Activated naive CD4-positive, alpha-beta T cell treated with anti-CD3 and anti-CD28 coated beads, Interleukin-2, amount 50 U/mL, for 72 hours (primary cell): ENCODE measurements at regions not wholly inside any gene's neighbourhood (a gene's known extent, or its start where the extent isn't known, plus 50 kb on each side); places are given as distances from the start of the nearest gene placed in this dataset.
"Not testable (repeated sequence)": the region's sequence is repeated elsewhere in the genome, so short reads cannot be mapped to it uniquely, and the experiment has no call there.

Experiments
- ATAC-seq, 2 donors: fragments of 150-1000 bp; cut with Tn5 transposase; 2 replicates each; pipeline ENCODE4 v1.10.0; 2021; ENCODE audit warnings: mild to moderate bottlenecking in 2 of 2, moderate library complexity in 2 of 2
- DNase-seq, 2 donors: peaks; one replicate each; pipeline ENCODE4 v3.0.0; 2021 to 2022; ENCODE audit warnings: low spot score in 2 of 2
- H3K27ac Mint-ChIP-seq, 2 donors: one replicate each; pipeline ENCODE4 v1.8.0; 2022; ENCODE audit warnings: mild to moderate bottlenecking in 2 of 2, mixed read lengths in 2 of 2
- H3K36me3 Mint-ChIP-seq, 2 donors: one replicate each; pipeline ENCODE4 v1.8.0; 2022; ENCODE audit warnings: mixed read lengths in 2 of 2
- H3K9me3 Mint-ChIP-seq, 2 donors: one replicate each; pipeline ENCODE4 v1.8.0; 2022; ENCODE audit warnings: mixed read lengths in 2 of 2

- DNase-seq = no peak
- no peak overlapping the region for H3K27ac Mint-ChIP-seq
- no peak for ATAC-seq
- H3K9me3 Mint-ChIP-seq = no peaks in the 10 kb centered on the region
- no peaks in the 10 kb centered on the region for H3K36me3 Mint-ChIP-seq
These were observed 503.5 kb downstream of the KIF20B start for GRCh38 chr10:90204956-90205314.

DNA sequence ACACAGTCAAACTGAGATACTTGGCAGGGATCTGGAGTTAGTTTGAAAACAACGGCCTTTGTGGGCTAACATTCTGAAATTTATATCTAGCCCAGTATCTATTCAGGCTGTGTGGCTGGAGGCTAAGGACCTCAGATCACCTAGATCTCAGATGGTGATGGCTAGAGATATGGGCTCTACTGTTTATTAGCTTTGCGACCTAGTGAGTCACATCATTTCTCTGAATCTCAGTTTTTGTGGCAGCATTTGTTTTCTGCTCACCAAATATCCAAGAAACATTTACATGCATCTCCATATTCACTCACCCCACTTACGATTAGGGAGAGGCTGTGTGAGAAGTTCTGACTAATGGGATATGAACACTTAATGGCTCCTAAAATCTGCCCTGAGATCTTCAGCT is 503.9 kb downstream of the KIF20B start:
- Mint-ChIP-seq H3K9me3 (no peaks in the 10 kb centered on the region), H3K36me3 (no peaks in the 10 kb centered on the region), H3K27ac (no peak overlapping the region)
- DNase-seq (no peak), ATAC-seq (no peak)

- no peaks in the 10 kb centered on the region for H3K36me3 Mint-ChIP-seq
- no peak for DNase-seq
- no peak for ATAC-seq
- H3K27ac Mint-ChIP-seq = no peak overlapping the region
- H3K9me3 Mint-ChIP-seq = peaks cover 0 to 9% of the 10 kb centered on the region in 2 donors
These were observed 512.0 kb downstream of the KIF20B start for GRCh38 chr10:90213346-90213745.

GRCh38 chr10:90218846-90219245 is 517.5 kb downstream of the KIF20B start:
- Mint-ChIP-seq H3K27ac (no peak overlapping the region), H3K9me3 (peaks cover 0 to 13% of the 10 kb centered on the region in 2 donors), H3K36me3 (no peaks in the 10 kb centered on the region)
- DNase-seq (no peak), ATAC-seq (no peak)

DNA sequence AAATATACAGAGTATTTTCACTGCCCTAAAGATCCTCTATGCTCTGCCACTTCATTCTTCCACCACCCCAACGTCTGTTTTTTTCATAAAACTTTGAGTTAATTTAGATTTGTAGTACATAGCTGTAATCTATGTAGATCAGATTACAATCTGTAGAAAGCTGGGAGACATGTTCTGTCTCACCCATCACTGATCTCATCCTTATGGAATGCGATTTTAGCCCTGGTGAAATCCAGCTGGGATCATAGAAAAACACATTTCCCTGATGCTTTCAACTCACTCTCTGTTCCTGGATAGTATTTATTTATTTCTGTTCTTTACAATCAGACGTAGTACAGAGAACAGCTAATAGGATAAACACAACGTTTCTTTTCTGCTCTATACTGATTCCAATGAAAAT is 521.0 kb downstream of the KIF20B start:
- no peak for ATAC-seq
- no peak for DNase-seq
- H3K27ac Mint-ChIP-seq = no peak overlapping the region
- peaks cover 0 to 8% of the 10 kb centered on the region in 2 donors for H3K9me3 Mint-ChIP-seq
- H3K36me3 Mint-ChIP-seq = no peaks in the 10 kb centered on the region

DNA sequence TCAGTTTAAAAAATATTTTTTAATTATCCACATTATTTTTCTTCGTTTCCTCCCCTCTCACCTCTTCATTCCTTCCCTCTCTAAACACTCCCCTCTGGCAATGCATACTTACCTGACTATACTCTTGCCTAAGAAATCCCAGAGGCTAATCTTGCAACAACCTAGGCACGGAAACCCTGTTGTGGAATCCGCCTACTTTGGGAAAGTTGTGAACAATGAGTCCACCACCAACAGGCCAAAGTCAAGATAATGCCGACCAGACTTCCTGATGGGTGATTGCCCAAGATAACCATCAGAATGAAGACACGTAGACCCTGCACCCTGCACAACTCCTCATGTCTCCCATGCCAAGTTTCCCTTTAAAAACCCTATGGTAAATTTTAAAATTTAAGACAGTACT is 521.5 kb downstream of the KIF20B start:
- ATAC-seq = no peak

DNA sequence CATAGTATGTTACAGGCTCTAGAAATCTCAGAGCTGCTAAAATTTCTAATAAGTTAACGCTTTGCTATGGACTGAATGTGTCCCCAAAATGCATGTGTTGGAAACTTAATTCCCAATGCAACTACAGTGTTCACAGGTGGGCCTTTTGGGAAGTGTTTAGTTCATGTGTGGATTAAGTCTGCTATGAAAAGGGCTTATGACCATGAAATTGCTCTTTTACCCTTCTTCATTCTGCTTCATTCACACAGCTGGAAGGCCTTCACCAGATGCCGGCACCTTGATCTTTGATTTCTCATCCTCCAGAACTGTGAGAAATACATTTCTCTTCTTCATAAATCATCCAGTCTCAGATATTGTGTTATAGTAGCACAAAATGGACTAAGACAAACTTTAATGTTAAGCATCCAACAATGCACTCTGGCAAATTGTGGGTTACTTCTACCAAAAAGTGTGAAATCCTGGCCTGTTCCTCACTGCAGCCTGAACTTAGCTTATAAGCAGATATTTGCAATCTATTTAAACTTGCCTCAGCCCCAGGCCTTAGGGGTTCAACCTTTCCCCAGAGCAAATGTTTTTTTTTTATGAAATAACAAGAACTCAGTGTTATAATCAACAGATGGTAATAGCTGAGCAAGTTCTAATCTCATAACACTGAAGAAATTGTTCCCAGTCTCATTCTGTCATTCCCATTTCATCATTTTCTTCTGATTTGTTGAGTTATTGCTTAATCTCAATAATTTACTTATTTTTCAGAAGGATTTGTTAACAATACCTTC is 523.6 kb downstream of the KIF20B start:
- ATAC-seq (no peak), DNase-seq (no peak)
- peaks cover 11 to 12% of the 10 kb centered on the region in 2 donors for H3K9me3 Mint-ChIP-seq
- H3K27ac Mint-ChIP-seq = no peak overlapping the region
- peaks cover 6% of the 10 kb centered on the region in 2 donors for H3K36me3 Mint-ChIP-seq

More for the DNA sequence above, 521.5 kb downstream of the KIF20B start:
- no peaks in the 10 kb centered on the region for H3K36me3 Mint-ChIP-seq
- H3K9me3 Mint-ChIP-seq = peaks cover 0 to 7% of the 10 kb centered on the region in 2 donors
- DNase-seq = no peak
- no peak overlapping the region for H3K27ac Mint-ChIP-seq

- H3K36me3 Mint-ChIP-seq = peaks cover 6 to 12% of the 10 kb centered on the region in 2 donors
- H3K9me3 Mint-ChIP-seq = peaks cover 16 to 19% of the 10 kb centered on the region in 2 donors
- no peak overlapping the region for H3K27ac Mint-ChIP-seq
- ATAC-seq (no peak), DNase-seq (no peak)
These were observed 525.1 kb downstream of the KIF20B start for GRCh38 chr10:90226517-90226916.

- ATAC-seq = peak; percentile 93 to 97
- peaks cover 23 to 24% of the 10 kb centered on the region in 2 donors for H3K9me3 Mint-ChIP-seq
- H3K36me3 Mint-ChIP-seq = peaks cover 6 to 12% of the 10 kb centered on the region in 2 donors
- peak in 1 of 2 donors; percentile 42 for DNase-seq
- peak overlapping the region in 1 of 2 donors; percentile 31 for H3K27ac Mint-ChIP-seq
These were observed 525.8 kb downstream of the KIF20B start for GRCh38 chr10:90227217-90227656.

DNA sequence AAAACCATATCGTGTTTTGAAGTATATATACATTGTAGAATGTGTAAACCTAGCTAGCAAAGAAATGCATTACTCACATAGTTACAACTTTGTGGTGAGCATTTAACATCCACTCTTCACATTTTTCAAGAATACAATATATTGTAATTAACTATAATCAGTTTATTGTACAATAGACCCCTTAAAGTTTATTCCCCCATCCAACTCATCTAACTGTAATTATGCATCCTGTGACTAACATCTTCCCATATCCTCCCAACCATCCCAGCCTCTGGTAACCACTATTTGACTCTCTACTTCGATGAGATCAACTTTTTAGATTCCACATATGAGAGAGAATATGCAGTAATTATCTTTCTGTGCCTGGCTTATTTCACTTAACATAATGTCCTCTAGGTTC is 526.4 kb downstream of the KIF20B start:
- Mint-ChIP-seq H3K27ac (no peak overlapping the region), H3K36me3 (peaks cover 6 to 12% of the 10 kb centered on the region in 2 donors), H3K9me3 (peaks cover 23 to 25% of the 10 kb centered on the region in 2 donors)
- no peak for DNase-seq
- ATAC-seq = peak in 1 of 2 donors; percentile 36

DNA sequence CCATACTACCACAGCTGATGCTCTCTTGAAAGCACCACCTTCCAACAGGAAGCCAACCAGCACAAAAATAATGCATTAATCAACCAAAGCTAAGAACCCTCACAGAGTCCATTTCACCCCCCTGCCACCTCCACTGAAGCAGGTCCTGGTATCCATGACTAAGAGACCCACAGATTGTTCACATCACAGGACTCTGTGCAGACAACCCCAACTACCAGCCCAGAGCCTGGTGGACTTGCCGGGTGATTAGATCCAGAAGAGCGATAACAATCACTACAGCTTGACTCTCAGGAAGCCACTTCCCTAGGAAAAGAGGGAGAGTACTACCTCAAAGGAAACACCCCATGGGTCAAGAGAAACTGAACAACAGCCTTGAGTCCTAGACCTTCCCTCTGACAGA is 528.1 kb downstream of the KIF20B start:
- no peak for ATAC-seq
- peaks cover 23 to 30% of the 10 kb centered on the region in 2 donors for H3K9me3 Mint-ChIP-seq
- DNase-seq = no peak
- no peak overlapping the region for H3K27ac Mint-ChIP-seq
- H3K36me3 Mint-ChIP-seq = peaks cover 6 to 12% of the 10 kb centered on the region in 2 donors

- peaks cover 20 to 27% of the 10 kb centered on the region in 2 donors for H3K9me3 Mint-ChIP-seq
- not testable (repeated sequence) for DNase-seq, ATAC-seq, H3K27ac Mint-ChIP-seq
- H3K36me3 Mint-ChIP-seq = peaks cover 6 to 12% of the 10 kb centered on the region in 2 donors
These were observed 532.4 kb downstream of the KIF20B start for GRCh38 chr10:90233805-90234204.

- Mint-ChIP-seq H3K36me3 (no peaks in the 10 kb centered on the region), H3K27ac (no peak overlapping the region), H3K9me3 (peaks cover 5 to 9% of the 10 kb centered on the region in 2 donors)
- ATAC-seq = no peak
- no peak for DNase-seq
These were observed 544.2 kb downstream of the KIF20B start for GRCh38 chr10:90245623-90246022.

DNA sequence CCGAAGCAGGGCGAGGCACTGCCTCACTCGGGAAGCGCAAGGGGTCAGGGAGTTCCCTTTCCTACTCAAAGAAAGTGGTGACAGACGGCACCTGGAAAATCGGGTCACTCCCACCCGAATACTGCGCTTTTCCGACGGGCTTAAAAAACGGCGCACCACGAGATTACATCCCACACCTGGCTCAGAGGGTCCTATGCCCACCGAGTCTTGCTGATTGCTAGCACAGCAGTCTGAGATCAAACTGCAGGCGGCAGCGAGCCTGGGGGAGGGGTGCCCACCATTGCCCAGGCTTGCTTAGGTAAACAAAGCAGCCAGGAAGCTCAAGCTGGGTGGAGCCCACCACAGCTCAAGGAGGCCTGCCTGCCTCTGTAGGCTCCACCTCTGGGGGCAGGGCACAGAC is 549.4 kb downstream of the KIF20B start:
- H3K9me3 Mint-ChIP-seq, ATAC-seq, H3K36me3 Mint-ChIP-seq, H3K27ac Mint-ChIP-seq, DNase-seq: not testable (repeated sequence)

GRCh38 chr10:90269699-90270098 is 568.3 kb downstream of the KIF20B start:
- ATAC-seq (no peak), DNase-seq (no peak)
- Mint-ChIP-seq H3K36me3 (no peaks in the 10 kb centered on the region), H3K27ac (no peak overlapping the region), H3K9me3 (peaks cover 0 to 3% of the 10 kb centered on the region in 2 donors)

GRCh38 chr10:90274721-90275468 is 573.5 kb downstream of the KIF20B start:
- H3K36me3 Mint-ChIP-seq = no peaks in the 10 kb centered on the region
- H3K9me3 Mint-ChIP-seq = no peaks in the 10 kb centered on the region
- DNase-seq (no peak), ATAC-seq (no peak)
- no peak overlapping the region for H3K27ac Mint-ChIP-seq

DNA sequence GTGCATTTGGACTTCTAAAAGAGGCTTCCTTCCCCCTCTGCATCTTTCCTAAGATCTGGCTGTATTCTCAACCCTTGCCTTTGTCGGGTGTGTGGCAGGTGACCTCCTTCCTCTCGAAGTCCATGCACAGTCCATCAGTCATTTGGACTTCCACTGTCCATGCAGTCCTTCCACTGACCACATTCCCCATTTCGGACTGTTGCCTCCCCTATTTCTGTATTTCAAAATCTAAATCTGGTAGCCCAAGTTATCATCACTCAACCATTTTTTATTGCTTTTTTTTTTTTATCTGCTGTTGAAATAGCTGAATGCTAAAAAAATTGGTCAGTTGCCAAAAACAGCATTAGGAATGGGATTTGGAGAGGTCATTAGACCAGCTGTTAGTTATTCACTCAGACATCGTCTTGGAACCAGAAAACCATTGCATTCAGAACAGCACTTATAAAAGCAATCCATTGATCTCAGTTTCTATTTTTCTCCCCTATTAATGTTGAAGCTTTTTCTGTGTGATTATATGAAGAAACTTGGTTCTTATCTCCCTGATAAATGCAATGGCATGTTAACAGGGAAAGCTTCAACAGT is 575.6 kb downstream of the KIF20B start:
- no peak for DNase-seq
- no peaks in the 10 kb centered on the region for H3K9me3 Mint-ChIP-seq
- H3K36me3 Mint-ChIP-seq = no peaks in the 10 kb centered on the region
- no peak overlapping the region for H3K27ac Mint-ChIP-seq
- no peak for ATAC-seq
